PC-9 (cell line): ENCODE measurements at regions not wholly inside any gene's neighbourhood (a gene's known extent, or its start where the extent isn't known, plus 50 kb on each side); places are given as distances from the start of the nearest gene placed in this dataset.

Experiments
- BruUV-seq: library from RNA; stranded (reverse); fragments of 400-500 nt; replicated peaks from 2 replicates; lab custom pipeline; 2021; lab: Mats Ljungman, UMichigan
- CTCF ChIA-PET: fragments of 300-600 bp; sonication (Branson Sonifier 250); formaldehyde crosslinking; loops from one replicate; lab custom pipeline; 2022; ENCODE audit warnings: antibody characterized with exemption; lab: Charles Lee
- POLR2A ChIA-PET: fragments of 300-600 bp; sonication (Branson Sonifier 250); formaldehyde crosslinking; loops from one replicate; lab custom pipeline; 2022; ENCODE audit warnings: antibody characterized with exemption; ENCODE audit not compliant: unreplicated experiment; lab: Charles Lee
- DNase-seq, 2 experiments: peaks; one replicate each; pipeline versions ENCODE4 v3.0.0 to v3.0.0-alpha.2; 2015 to 2022; ENCODE audit warnings: mixed read lengths in 1 of 2
- H2AFZ ChIP-seq: fragments of 200-600 bp; sonication (generic); 2 replicates; pipeline ENCODE4 v1.8.1; 2017; ENCODE audit warnings: antibody characterized with exemption
- H3F3A ChIP-seq: fragments of 200-600 bp; sonication (generic); 2 replicates; pipeline ENCODE4 v1.8.1; 2017; ENCODE audit warnings: antibody characterized with exemption, mild to moderate bottlenecking, low read depth; ENCODE audit not compliant: insufficient read depth
- H3K27ac ChIP-seq: fragments of 200-600 bp; sonication (generic); 2 replicates; pipeline ENCODE4 v1.6.1; 2016; ENCODE audit warnings: mixed run types
- H3K27me3 ChIP-seq: fragments of 200-600 bp; sonication (generic); 2 replicates; pipeline ENCODE4 v1.6.1; 2016; ENCODE audit warnings: low read depth, mixed run types; ENCODE audit not compliant: insufficient read depth
- H3K36me3 ChIP-seq: fragments of 200-600 bp; sonication (generic); 2 replicates; pipeline ENCODE4 v1.6.1; 2016; ENCODE audit warnings: low read depth, mixed run types
- H3K4me1 ChIP-seq: fragments of 200-600 bp; sonication (generic); replicated peaks from 2 replicates; pipeline ENCODE4 v1.6.1; 2016; ENCODE audit warnings: mixed run types; ENCODE audit not compliant: insufficient read depth
- H3K4me2 ChIP-seq: fragments of 200-600 bp; sonication (generic); 2 replicates; pipeline ENCODE4 v1.6.1; 2017; ENCODE audit warnings: mixed run types
- H3K4me3 ChIP-seq: fragments of 200-600 bp; sonication (generic); 2 replicates; pipeline ENCODE4 v1.6.1; 2016; ENCODE audit warnings: mixed run types
- H3K79me2 ChIP-seq: fragments of 200-600 bp; sonication (generic); 2 replicates; pipeline ENCODE4 v1.6.1; 2017; ENCODE audit warnings: low read depth, mixed run types
- H3K9me2 ChIP-seq: fragments of 200-600 bp; sonication (generic); 2 replicates; pipeline ENCODE4 v1.8.1; 2017; ENCODE audit warnings: mild to moderate bottlenecking; ENCODE audit not compliant: insufficient read depth
- H3K9me3 ChIP-seq: fragments of 200-600 bp; sonication (generic); 2 replicates; pipeline ENCODE4 v1.8.1; 2016; ENCODE audit warnings: low read depth; ENCODE audit not compliant: insufficient read depth
- H4K20me1 ChIP-seq: fragments of 200-600 bp; sonication (generic); 2 replicates; pipeline ENCODE4 v1.8.1; 2017; ENCODE audit not compliant: insufficient read depth
- CTCF ChIP-seq: fragments of 200-600 bp; sonication (generic); conservative IDR thresholded peaks from 2 replicates; pipeline ENCODE4 v1.6.1; 2017; ENCODE audit warnings: mixed run types, antibody characterized with exemption, mild to moderate bottlenecking, moderate library complexity
- EZH2 ChIP-seq: fragments of 200-600 bp; sonication (generic); IDR thresholded peaks from 2 replicates; pipeline ENCODE4 v1.8.0; 2017; ENCODE audit warnings: antibody characterized with exemption, low read depth
- intact Hi-C: fragments of 100-400 bp; cut with micrococcal nuclease; formaldehyde crosslinking; loops from one replicate; pipeline ENCODE4 v1.10.0; 2022; ENCODE audit not compliant: unreplicated experiment

DNA sequence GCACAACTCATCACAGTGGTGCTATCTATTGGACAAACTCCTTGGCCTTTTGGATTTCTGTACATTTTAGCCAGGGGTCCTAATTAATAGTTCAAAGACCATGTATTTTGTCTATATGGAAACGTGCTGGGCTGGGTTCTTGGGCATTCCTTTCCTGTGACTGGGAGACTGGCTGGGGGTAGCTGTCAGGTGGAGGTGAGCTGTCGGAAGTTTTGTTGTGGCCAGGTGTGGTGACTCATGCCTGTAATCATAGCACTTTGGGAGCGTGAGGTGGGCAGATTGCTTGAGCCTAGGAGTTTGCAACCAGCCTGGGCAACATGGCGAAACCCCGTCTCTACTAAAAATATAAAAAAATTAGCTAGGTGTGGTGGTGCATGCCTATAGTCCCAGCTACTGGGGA lies 392.4 kb downstream of the RPS6KC1 start:
- no peaks in the 10 kb centered on the region for H4K20me1 ChIP-seq
- intact Hi-C loops, result no loop called here
- H3K9me3 ChIP-seq, result peaks cover under 1% of the 10 kb centered on the region; the same call in 1 of the 2 replicates

GRCh38 chr1:213444224-213444623 lies 393.2 kb downstream of the RPS6KC1 start:
- H3K27ac ChIP-seq, result peak overlapping the region; percentile 61
- H3K36me3 ChIP-seq, result no peaks in the 10 kb centered on the region
- H3K9me2 ChIP-seq, result no peaks in the 10 kb centered on the region
- H3K9me3 ChIP-seq, result no peaks in the 10 kb centered on the region
- no peak overlapping the region for H3K4me3 ChIP-seq
- H3K4me1 ChIP-seq, result peaks cover 25% of the 10 kb centered on the region
- intact Hi-C loops, result no loop called here
- ChIA-PET CTCF (no interaction called here), POLR2A (no interaction called here)
- H3K27me3 ChIP-seq, result no peaks in the 10 kb centered on the region
- H4K20me1 ChIP-seq, result no peaks in the 10 kb centered on the region
- H3K79me2 ChIP-seq, result no peaks in the 10 kb centered on the region
- peak overlapping the region; percentile 67 for H3K4me2 ChIP-seq
- H3F3A ChIP-seq, result peaks cover 7% of the 10 kb centered on the region; the same call in 1 of the 2 replicates
- TF ChIP-seq CTCF, result no peak
- no peak for TF ChIP-seq EZH2
- no TSS peak for BruUV-seq
- peak overlapping the region; percentile 37; the same call in 1 of the 2 replicates for H2AFZ ChIP-seq
- DNase-seq, result no peak

More for the DNA sequence above, 392.4 kb downstream of the RPS6KC1 start:
- H3F3A ChIP-seq, result peaks cover 7% of the 10 kb centered on the region; the same call in 1 of the 2 replicates
- H2AFZ ChIP-seq, result 0 out of 2 replicates have a peak overlapping the region, but pooled peaks have one; percentile 37
- H3K9me2 ChIP-seq, result no peaks in the 10 kb centered on the region
- peak; percentile 51 to 92 for DNase-seq
- peak overlapping the region; percentile 23 for H3K4me3 ChIP-seq
- peak overlapping the region; percentile 61 for H3K27ac ChIP-seq
- no peaks in the 10 kb centered on the region for H3K27me3 ChIP-seq
- TF ChIP-seq EZH2, result no peak
- no peak for TF ChIP-seq CTCF
- POLR2A ChIA-PET, result no interaction called here
- peak overlapping the region; percentile 67 for H3K4me2 ChIP-seq
- BruUV-seq, result no TSS peak
- no peaks in the 10 kb centered on the region for H3K36me3 ChIP-seq
- H3K79me2 ChIP-seq, result no peaks in the 10 kb centered on the region
- peaks cover 25% of the 10 kb centered on the region for H3K4me1 ChIP-seq
- CTCF ChIA-PET, result interaction anchor here (0.6 to 0.7 kb wide), 2 partner anchors 199 to 422 kb away, joined by 3 to 7 read pairs; no protein-coding TSS in a partner anchor

DNA sequence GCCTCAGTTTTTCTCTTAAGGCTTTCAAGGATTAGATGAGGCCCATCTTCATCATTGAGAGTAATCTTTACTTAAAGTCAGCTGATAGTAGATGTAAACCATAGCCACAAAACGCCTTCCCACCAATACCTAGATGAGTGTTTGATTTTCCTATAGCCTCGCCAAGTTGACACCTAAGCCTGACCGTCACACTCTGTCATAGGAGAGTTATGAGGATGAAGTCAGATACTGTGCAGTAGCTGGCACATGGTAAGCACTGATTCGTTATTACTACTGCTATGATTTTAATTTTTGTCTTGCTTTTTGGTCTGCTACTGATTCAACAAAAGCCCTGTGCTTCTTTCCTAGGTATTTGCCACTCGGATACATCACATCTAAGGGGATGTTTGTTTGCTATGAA lies 395.5 kb downstream of the RPS6KC1 start:
- CTCF ChIA-PET, result no interaction called here

More for the DNA sequence above, 395.5 kb downstream of the RPS6KC1 start:
- no peak overlapping the region for H3K4me2 ChIP-seq
- TF ChIP-seq CTCF (no peak), EZH2 (no peak)
- POLR2A ChIA-PET, result no interaction called here
- H3F3A ChIP-seq, result peaks cover 7% of the 10 kb centered on the region; the same call in 1 of the 2 replicates
- no peak for DNase-seq
- no peak overlapping the region for H3K27ac ChIP-seq
- peaks cover 25% of the 10 kb centered on the region for H3K4me1 ChIP-seq
- no peaks in the 10 kb centered on the region for H3K79me2 ChIP-seq
- H4K20me1 ChIP-seq, result no peaks in the 10 kb centered on the region
- no peaks in the 10 kb centered on the region for H3K36me3 ChIP-seq
- H3K9me2 ChIP-seq, result no peaks in the 10 kb centered on the region
- BruUV-seq, result no TSS peak
- intact Hi-C loops, result no loop called here
- H2AFZ ChIP-seq, result no peak overlapping the region
- H3K27me3 ChIP-seq, result no peaks in the 10 kb centered on the region
- no peak overlapping the region for H3K4me3 ChIP-seq
- H3K9me3 ChIP-seq, result no peaks in the 10 kb centered on the region
